GM12878 (cell line): ENCODE measurements at regions not wholly inside any gene's neighbourhood (a gene's known extent, or its start where the extent isn't known, plus 50 kb on each side); places are given as distances from the start of the nearest gene placed in this dataset.
"Not testable (repeated sequence)": the region's sequence is repeated elsewhere in the genome, so short reads cannot be mapped to it uniquely, and the experiment has no call there.

Source experiments
- ATAC-seq: fragments of 200-7000 bp; cut with Tn5 transposase; 3 replicates; pipeline ENCODE4 v1.9.1; 2020; ENCODE audit warnings: mild to moderate bottlenecking, moderate library complexity
- BruUV-seq: library from RNA; stranded (reverse); fragments of 400-500 nt; replicated peaks from 2 replicates; lab custom pipeline; 2021; lab: Mats Ljungman, UMichigan
- CTCF ChIA-PET: fragments of 300-600 bp; sonication (Branson Sonifier 250); formaldehyde crosslinking; extraction: SDS; loops from one replicate; lab custom pipeline; 2021; ENCODE audit warnings: inconsistent platforms; lab: Yijun Ruan, JAX
- POLR2A ChIA-PET: fragments of 350-600 bp; formaldehyde crosslinking; extraction: SDS; loops from one replicate; lab custom pipeline; 2021; ENCODE audit warnings: inconsistent platforms; lab: Charles Lee
- RAD21 ChIA-PET: fragments of 300-600 bp; sonication (Branson Sonifier 250); formaldehyde crosslinking; loops from one replicate; lab custom pipeline; 2023; ENCODE audit warnings: antibody characterized with exemption; ENCODE audit not compliant: unreplicated experiment; lab: Charles Lee
- SMC1A ChIA-PET: fragments of 300-600 bp; sonication (Branson Sonifier 250); formaldehyde crosslinking; loops from one replicate; lab custom pipeline; 2023; ENCODE audit not compliant: unreplicated experiment, uncharacterized antibody; lab: Charles Lee
- DNase-seq: peaks from one replicate; pipeline ENCODE4 v3.0.0-alpha.2; 2011; ENCODE audit warnings: low read depth, low spot score
- FAIRE-seq: peaks from 3 replicates; lab custom pipeline; 2011; peaks lifted over from hg19 to GRCh38; lab: Jason Lieb, UNC
- H2AFZ ChIP-seq: 2 replicates; pipeline ENCODE4 v1.6.0; 2011; ENCODE audit warnings: low read depth, low read length, control low read depth; ENCODE audit not compliant: control insufficient read depth
- H3K27ac ChIP-seq: 2 replicates; pipeline ENCODE4 v1.5.1; 2011; ENCODE audit warnings: control low read depth; ENCODE audit not compliant: control insufficient read depth, insufficient read depth
- H3K27me3 ChIP-seq, 2 experiments: replicated peaks in 1 of 2; 2 replicates each; pipeline versions ENCODE4 v1.6.0 to v1.6.1; 2011; ENCODE audit warnings: low read length in 1 of 2; ENCODE audit not compliant: control insufficient read depth in 2 of 2, insufficient read depth in 2 of 2
- H3K36me3 ChIP-seq, 2 experiments: 2 replicates each; pipeline ENCODE4 v1.5.1; 2011; ENCODE audit warnings: low read length in 1 of 2; ENCODE audit not compliant: control insufficient read depth in 2 of 2, insufficient read depth in 2 of 2
- H3K4me1 ChIP-seq: 2 replicates; pipeline ENCODE4 v1.6.1; 2011; ENCODE audit warnings: mild to moderate bottlenecking, low read length, moderate library complexity, mixed read lengths; ENCODE audit not compliant: control insufficient read depth, insufficient read depth
- H3K4me2 ChIP-seq: 2 replicates; pipeline ENCODE4 v1.6.0; 2011; ENCODE audit warnings: control low read depth; ENCODE audit not compliant: control insufficient read depth, insufficient read depth
- H3K4me3 ChIP-seq: fragments of 200-600 bp; sonication (generic); 2 replicates; pipeline ENCODE4 v1.5.1; 2016
- H3K79me2 ChIP-seq: 2 replicates; pipeline ENCODE4 v1.6.0; 2011; ENCODE audit warnings: low read length; ENCODE audit not compliant: control insufficient read depth, insufficient read depth
- H3K9ac ChIP-seq: 2 replicates; pipeline ENCODE4 v1.8.0; 2011; ENCODE audit warnings: low read length, control low read depth, mixed read lengths; ENCODE audit not compliant: control insufficient read depth, insufficient read depth
- H3K9me3 ChIP-seq: replicated peaks from 3 replicates; pipeline ENCODE4 v1.5.1; 2011; ENCODE audit warnings: mild to moderate bottlenecking, low read length; ENCODE audit not compliant: control insufficient read depth, insufficient read depth
- H4K20me1 ChIP-seq: 2 replicates; pipeline ENCODE4 v1.6.0; 2011; ENCODE audit not compliant: control insufficient read depth, insufficient read depth
- CREB1 ChIP-seq: IDR thresholded peaks from 2 replicates; pipeline ENCODE4 v1.6.1; 2012; ENCODE audit warnings: low read depth, mild to moderate bottlenecking, inconsistent platforms
- EED ChIP-seq: sonication (generic); IDR thresholded peaks from 2 replicates; pipeline ENCODE4 v1.6.1; 2016; ENCODE audit warnings: antibody characterized with exemption, low read depth
- FOXM1 ChIP-seq: IDR thresholded peaks from 2 replicates; pipeline ENCODE4 v1.6.1; 2012; ENCODE audit warnings: low read depth, mild to moderate bottlenecking, inconsistent platforms, low read length, moderate library complexity
- GATAD2B ChIP-seq: fragments of 450-650 bp; conservative IDR thresholded peaks from 2 replicates; pipeline ENCODE4 v1.6.1; 2017; ENCODE audit warnings: low read depth, mild to moderate bottlenecking, moderate library complexity
- NFIC ChIP-seq: IDR thresholded peaks from 2 replicates; pipeline ENCODE4 v1.6.1; 2012; ENCODE audit warnings: low read depth, mild to moderate bottlenecking, inconsistent platforms, low read length, moderate library complexity
- NFYA ChIP-seq: IDR thresholded peaks from 2 replicates; pipeline ENCODE4 v1.6.1; 2011; ENCODE audit warnings: low read depth, mild to moderate bottlenecking, low read length, improper control_type of control experiment, borderline replicate concordance
- RUNX3 ChIP-seq: IDR thresholded peaks from 2 replicates; pipeline ENCODE4 v1.6.1; 2012; ENCODE audit warnings: low read length, inconsistent platforms
- WGBS: methylation state at CpG from one replicate; pipeline ENCODE4 v1.1.6; 2016; ENCODE audit warnings: low lambda C conversion rate; ENCODE audit not compliant: insufficient replicate concordance, insufficient coverage; ENCODE audit errors: missing lambda C conversion rate; 5-methylcytosine and 5-hydroxymethylcytosine counted together
- in situ Hi-C: fragments of 300-500 bp; cut with MboI; formaldehyde crosslinking; loops from 9 replicates; pipeline ENCODE4 v1.14.3; 2018; ENCODE audit warnings: mixed read lengths
- intact Hi-C: fragments of 100-400 bp; cut with micrococcal nuclease; formaldehyde crosslinking; loops from one replicate; pipeline ENCODE4 v1.14.2; 2022; ENCODE audit not compliant: unreplicated experiment
- TF ChIP-seq, protein P1 (sequence below): IDR thresholded peaks from 2 replicates; pipeline ENCODE4 v1.6.1; 2012; ENCODE audit warnings: low read length, inconsistent platforms

DNA sequence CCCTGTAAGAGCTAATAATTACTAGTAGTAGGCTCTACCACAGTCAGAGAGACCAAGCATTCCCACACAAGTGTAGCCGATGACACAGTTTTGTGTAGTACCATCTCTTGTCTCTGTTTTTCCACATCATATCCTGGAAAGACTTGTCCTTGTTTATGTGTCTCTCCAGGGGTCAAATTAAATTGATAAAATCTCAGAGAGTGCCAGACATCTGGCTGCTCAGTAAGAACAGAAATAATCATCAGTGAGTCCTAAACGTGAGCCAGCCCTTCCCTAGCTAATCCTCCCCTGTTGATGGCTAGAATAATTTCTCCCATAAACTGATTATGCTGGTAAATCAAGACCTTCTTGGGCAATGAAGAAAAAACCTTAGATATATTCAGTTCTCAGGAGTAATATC, 111.4 kb upstream of the GRAMD1B start (continued):
- TF ChIP-seq, protein P1, sequence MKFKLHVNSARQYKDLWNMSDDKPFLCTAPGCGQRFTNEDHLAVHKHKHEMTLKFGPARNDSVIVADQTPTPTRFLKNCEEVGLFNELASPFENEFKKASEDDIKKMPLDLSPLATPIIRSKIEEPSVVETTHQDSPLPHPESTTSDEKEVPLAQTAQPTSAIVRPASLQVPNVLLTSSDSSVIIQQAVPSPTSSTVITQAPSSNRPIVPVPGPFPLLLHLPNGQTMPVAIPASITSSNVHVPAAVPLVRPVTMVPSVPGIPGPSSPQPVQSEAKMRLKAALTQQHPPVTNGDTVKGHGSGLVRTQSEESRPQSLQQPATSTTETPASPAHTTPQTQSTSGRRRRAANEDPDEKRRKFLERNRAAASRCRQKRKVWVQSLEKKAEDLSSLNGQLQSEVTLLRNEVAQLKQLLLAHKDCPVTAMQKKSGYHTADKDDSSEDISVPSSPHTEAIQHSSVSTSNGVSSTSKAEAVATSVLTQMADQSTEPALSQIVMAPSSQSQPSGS = no peak
- TF ChIP-seq NFYA = no peak
- TF ChIP-seq GATAD2B = no peak

DNA sequence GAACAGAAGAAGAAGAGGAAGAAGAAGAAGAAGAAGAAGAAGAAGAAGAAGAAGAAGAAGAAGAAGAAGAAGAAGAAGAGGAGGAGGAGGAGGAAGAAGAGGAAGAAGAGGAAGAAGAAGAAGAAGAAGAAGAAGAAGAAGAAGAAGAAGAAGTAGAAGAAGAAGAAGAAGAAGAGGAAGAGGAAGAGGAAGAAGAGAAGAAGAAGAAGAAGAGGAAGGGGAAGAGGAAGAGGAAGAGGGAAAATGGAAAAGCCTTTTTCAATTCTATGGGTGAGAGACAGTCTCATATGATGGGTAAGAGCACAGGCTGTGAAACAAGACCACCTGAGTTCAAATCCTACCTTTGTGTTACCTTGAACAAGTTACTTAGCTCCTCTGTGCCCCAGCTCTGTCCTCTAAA, 111.9 kb upstream of the GRAMD1B start:
- H3K27ac ChIP-seq, BruUV-seq, H3K9me3 ChIP-seq, H4K20me1 ChIP-seq, intact Hi-C loops, DNase-seq, FAIRE-seq, H3K36me3 ChIP-seq, in situ Hi-C loops, H3K4me3 ChIP-seq, POLR2A ChIA-PET, H3K4me2 ChIP-seq, H3K79me2 ChIP-seq, ATAC-seq, H3K4me1 ChIP-seq, H3K27me3 ChIP-seq, H2AFZ ChIP-seq, H3K9ac ChIP-seq: not testable (repeated sequence)
- ChIA-PET CTCF (interaction anchor here (1.0 to 1.8 kb wide), 5 partner anchors 10 to 161 kb away, joined by 3 to 7 read pairs (median 4); no protein-coding TSS in a partner anchor), SMC1A (interaction anchor here (0.6 to 1.1 kb wide), 3 partner anchors 9 to 35 kb away, joined by 3 read pairs; no protein-coding TSS in a partner anchor), RAD21 (interaction anchor here (0.7 kb wide), 1 partner anchor 15 kb away, joined by 3 read pairs; no protein-coding TSS in a partner anchor)

DNA sequence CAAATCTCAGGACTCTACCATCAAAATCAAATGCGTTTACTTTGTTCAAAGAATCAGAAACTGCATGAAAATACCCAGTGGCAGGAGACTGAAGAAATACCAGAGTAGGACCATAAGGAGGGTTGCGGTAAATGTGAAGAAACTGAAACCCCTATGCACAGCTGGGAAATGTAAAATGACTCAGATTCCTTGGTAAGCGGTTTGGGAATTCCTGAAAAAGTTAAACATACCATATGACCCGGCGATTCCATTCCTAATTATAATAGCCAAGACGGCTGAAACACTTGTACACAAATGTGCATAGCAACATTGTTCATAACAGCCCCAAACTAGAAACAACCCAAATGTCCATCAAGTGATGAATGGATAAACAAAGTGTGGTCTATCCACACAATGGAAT, 114.1 kb upstream of the GRAMD1B start:
- no TSS peak for BruUV-seq
- ChIA-PET RAD21 (no interaction called here), POLR2A (interaction anchor here (0.6 kb wide), 1 partner anchor 279 kb away, joined by 4 read pairs; no protein-coding TSS in a partner anchor), SMC1A (interaction anchor here (1.2 to 1.5 kb wide), 2 partner anchors 13 to 25 kb away, joined by 3 to 5 read pairs; no protein-coding TSS in a partner anchor), CTCF (interaction anchor here (0.6 kb wide), 2 partner anchors 229 to 395 kb away, joined by 3 read pairs; no protein-coding TSS in a partner anchor)
- TF ChIP-seq FOXM1 (0 out of 2 replicates have a peak, but pooled peaks have one; percentile 21), NFIC (peak; percentile 62; the same call in 1 of the 2 replicates), RUNX3 (peak; percentile 77), EED (peak; percentile 57; the same call in 1 of the 2 replicates), CREB1 (no peak)
- Histone ChIP-seq H3K4me2 (no peak overlapping the region), H3K4me1 (no peaks in the 10 kb centered on the region), H3K9me3 (no peaks in the 10 kb centered on the region), H3K27ac (no peak overlapping the region), H3K27me3 (no peaks in the 10 kb centered on the region), H3K79me2 (no peaks in the 10 kb centered on the region), H3K4me3 (no peak overlapping the region), H3K9ac (no peak overlapping the region), H4K20me1 (no peaks in the 10 kb centered on the region), H2AFZ (no peak overlapping the region), H3K36me3 (no peaks in the 10 kb centered on the region)
- in situ Hi-C loops (no loop called here), intact Hi-C loops (no loop called here)
- ATAC-seq (no peak), FAIRE-seq (no peak), DNase-seq (no peak)
- WGBS = 47% methylated on average over 6 of the region's 6 CpGs
